ENCODE measurements at regions not wholly inside any gene's neighbourhood (a gene's known extent, or its start where the extent isn't known, plus 50 kb on each side); places are given as distances from the start of the nearest gene placed in this dataset.

DNA sequence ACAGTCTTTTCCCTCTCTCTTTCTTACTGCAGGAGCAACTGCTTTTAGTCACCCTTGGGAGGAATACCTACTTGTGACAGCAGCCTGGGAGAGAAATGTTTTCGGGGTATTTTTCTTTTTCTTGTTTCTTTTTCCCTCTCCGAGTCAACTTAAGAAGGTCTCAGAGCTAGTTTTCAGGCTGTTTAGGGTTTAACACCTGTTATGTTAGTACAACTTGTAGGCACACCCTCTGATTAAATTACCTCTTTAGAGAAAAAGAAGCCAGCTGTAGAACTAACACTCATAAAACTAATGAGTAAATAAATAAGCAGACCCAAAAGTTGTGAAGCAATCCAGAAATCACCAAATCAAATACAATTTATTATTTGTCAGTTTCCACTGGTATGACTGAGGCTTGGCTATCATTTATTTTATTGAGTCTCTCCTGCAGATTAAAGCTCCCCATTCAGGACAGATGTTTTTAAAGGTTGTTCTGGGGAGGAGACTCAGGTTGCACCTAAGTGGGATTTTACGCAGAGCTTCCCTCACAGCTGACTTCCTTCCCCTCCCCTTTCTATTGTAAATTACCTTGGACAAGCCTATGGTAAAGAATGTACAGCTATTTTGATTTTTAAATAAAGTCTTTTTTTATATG, 112.5 kb downstream of the FOXB1 start:
- H3K4me1 ChIP-seq, result no peaks in the 10 kb centered on the region
- TF ChIP-seq, protein P1, sequence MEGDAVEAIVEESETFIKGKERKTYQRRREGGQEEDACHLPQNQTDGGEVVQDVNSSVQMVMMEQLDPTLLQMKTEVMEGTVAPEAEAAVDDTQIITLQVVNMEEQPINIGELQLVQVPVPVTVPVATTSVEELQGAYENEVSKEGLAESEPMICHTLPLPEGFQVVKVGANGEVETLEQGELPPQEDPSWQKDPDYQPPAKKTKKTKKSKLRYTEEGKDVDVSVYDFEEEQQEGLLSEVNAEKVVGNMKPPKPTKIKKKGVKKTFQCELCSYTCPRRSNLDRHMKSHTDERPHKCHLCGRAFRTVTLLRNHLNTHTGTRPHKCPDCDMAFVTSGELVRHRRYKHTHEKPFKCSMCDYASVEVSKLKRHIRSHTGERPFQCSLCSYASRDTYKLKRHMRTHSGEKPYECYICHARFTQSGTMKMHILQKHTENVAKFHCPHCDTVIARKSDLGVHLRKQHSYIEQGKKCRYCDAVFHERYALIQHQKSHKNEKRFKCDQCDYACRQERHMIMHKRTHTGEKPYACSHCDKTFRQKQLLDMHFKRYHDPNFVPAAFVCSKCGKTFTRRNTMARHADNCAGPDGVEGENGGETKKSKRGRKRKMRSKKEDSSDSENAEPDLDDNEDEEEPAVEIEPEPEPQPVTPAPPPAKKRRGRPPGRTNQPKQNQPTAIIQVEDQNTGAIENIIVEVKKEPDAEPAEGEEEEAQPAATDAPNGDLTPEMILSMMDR (IDR thresholded peaks at IDR 0.05), result no peak
- no peak overlapping the region for H2AFZ ChIP-seq
- H3K27me3 ChIP-seq (ENCODE audit: control insufficient read depth, insufficient read depth, low read length), result no peaks in the 10 kb centered on the region
- no peak overlapping the region for H3K4me3 ChIP-seq (ENCODE audit: low read depth, low read length)
- H3K4me2 ChIP-seq (ENCODE audit: low read length), result no peak overlapping the region
- no peaks in the 10 kb centered on the region for H3K79me2 ChIP-seq
- no peak overlapping the region for H3K27ac ChIP-seq
- no peak overlapping the region for H3K9ac ChIP-seq
- no peaks in the 10 kb centered on the region for H3K36me3 ChIP-seq (ENCODE audit: control insufficient read depth, insufficient read depth, low read length)
- no peaks in the 10 kb centered on the region for H3K9me3 ChIP-seq (ENCODE audit: control insufficient read depth, low read length)

DNA sequence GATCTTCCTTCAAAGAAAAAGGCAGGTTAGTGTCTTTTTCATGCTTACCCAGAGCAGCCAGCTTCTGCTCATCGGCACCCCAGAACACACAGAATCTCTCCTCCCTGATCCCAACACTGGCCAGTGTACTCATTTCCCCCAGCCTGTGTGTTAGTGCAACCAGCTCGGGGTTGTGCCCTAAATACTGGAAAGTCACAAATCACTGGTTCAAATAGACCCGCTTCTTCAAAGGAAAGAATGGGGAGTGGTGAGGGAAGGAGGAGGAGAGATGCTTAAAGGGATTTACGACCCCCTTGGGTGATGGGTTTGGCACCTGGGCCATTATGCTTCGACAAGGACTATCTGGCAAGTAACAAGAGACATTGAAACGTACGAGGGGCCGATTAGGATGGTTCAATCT, 114.0 kb downstream of the FOXB1 start:
- H3K27ac ChIP-seq, result no peak overlapping the region
- no peak overlapping the region for H2AFZ ChIP-seq
- no peaks in the 10 kb centered on the region for H3K4me1 ChIP-seq
- H3K36me3 ChIP-seq (ENCODE audit: control insufficient read depth, insufficient read depth, low read length), result no peaks in the 10 kb centered on the region
- no peak overlapping the region for H3K4me3 ChIP-seq (ENCODE audit: low read depth, low read length)
- TF ChIP-seq, protein P1 (IDR thresholded peaks at IDR 0.05), result no peak
- H3K9me3 ChIP-seq (ENCODE audit: control insufficient read depth, low read length), result no peaks in the 10 kb centered on the region
- no peak overlapping the region for H3K9ac ChIP-seq
- H3K27me3 ChIP-seq (ENCODE audit: control insufficient read depth, insufficient read depth, low read length), result no peaks in the 10 kb centered on the region
- no peak overlapping the region for H3K4me2 ChIP-seq (ENCODE audit: low read length)
- no peaks in the 10 kb centered on the region for H3K79me2 ChIP-seq

DNA sequence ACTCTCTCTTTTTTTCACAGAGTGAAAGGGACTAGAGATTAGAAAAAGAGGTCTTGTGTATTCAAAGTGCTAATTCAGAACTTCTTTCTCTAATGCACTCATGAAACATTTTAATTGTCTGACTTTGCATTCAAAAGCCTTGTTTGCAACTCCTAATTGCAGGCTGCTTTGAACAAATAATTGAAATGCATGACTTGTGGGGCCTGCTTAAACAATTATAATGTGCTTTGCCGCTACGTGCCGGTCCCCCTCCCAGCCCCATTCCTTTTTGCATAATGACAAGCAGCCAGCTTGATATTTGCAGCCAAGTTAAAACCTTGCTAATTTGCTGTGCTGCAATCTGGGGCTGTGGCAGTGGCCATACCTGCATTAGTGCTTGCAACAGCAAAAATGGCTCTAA, 114.5 kb downstream of the FOXB1 start:
- Histone ChIP-seq H3K79me2 (no peaks in the 10 kb centered on the region), H3K4me3 (ENCODE audit: low read depth, low read length) (no peak overlapping the region), H3K4me1 (no peaks in the 10 kb centered on the region), H3K4me2 (ENCODE audit: low read length) (no peak overlapping the region), H3K9me3 (ENCODE audit: control insufficient read depth, low read length) (no peaks in the 10 kb centered on the region), H3K27me3 (ENCODE audit: control insufficient read depth, insufficient read depth, low read length) (no peaks in the 10 kb centered on the region), H2AFZ (no peak overlapping the region), H3K36me3 (ENCODE audit: control insufficient read depth, insufficient read depth, low read length) (no peaks in the 10 kb centered on the region), H3K9ac (no peak overlapping the region), H3K27ac (no peak overlapping the region)
- TF ChIP-seq, protein P1 (IDR thresholded peaks at IDR 0.05), result no peak

DNA sequence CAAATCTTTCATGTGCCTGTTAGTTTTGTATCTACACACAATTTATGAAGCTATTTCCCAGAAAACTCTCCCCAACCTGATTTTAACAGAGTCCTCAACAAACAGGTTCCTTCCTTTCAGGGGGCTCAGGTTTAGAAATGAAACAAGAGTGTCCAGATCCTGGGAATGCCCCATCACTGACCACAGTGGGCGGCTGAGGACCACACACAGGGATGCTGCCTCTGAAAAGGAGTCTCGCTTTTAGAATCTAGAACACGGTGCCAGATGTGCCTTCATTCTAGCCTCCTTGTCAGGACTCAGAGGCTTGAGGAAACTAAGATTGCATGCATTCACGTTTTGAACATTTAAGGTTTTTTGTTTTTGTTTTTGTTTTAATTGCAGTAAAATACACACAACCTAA, 115.0 kb downstream of the FOXB1 start:
- no peak overlapping the region for H3K27ac ChIP-seq
- H3K9ac ChIP-seq, result no peak overlapping the region
- H3K79me2 ChIP-seq, result no peaks in the 10 kb centered on the region
- no peaks in the 10 kb centered on the region for H3K27me3 ChIP-seq (ENCODE audit: control insufficient read depth, insufficient read depth, low read length)
- no peaks in the 10 kb centered on the region for H3K36me3 ChIP-seq (ENCODE audit: control insufficient read depth, insufficient read depth, low read length)
- no peaks in the 10 kb centered on the region for H3K9me3 ChIP-seq (ENCODE audit: control insufficient read depth, low read length)
- H2AFZ ChIP-seq, result no peak overlapping the region
- TF ChIP-seq, protein P1 (IDR thresholded peaks at IDR 0.05), result no peak
- H3K4me3 ChIP-seq (ENCODE audit: low read depth, low read length), result no peak overlapping the region
- no peak overlapping the region for H3K4me2 ChIP-seq (ENCODE audit: low read length)
- no peaks in the 10 kb centered on the region for H3K4me1 ChIP-seq

DNA sequence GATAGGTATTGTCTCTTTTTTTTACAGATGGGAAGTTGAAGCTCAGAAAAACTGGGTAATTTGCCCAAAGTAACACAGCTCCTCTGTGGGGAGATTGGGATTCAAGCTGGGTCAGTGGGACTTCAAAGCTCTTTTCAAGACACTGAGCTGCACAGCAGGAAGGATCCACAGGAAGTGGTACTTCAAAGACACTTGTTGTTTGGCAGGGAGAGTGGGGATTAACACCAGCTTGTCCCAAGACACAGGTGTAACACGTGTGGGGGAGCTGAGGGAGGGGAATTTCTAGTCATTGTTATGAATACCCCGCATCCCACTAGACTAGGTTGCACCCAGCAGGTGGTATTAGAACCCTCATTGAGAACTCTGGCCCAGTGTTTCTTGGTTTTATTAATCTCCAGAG, 116.0 kb downstream of the FOXB1 start:
- H3K27ac ChIP-seq, result no peak overlapping the region
- H3K79me2 ChIP-seq, result no peaks in the 10 kb centered on the region
- no peaks in the 10 kb centered on the region for H3K36me3 ChIP-seq (ENCODE audit: control insufficient read depth, insufficient read depth, low read length)
- TF ChIP-seq, protein P1 (IDR thresholded peaks at IDR 0.05), result no peak
- H3K9ac ChIP-seq, result no peak overlapping the region
- no peak overlapping the region for H2AFZ ChIP-seq
- no peaks in the 10 kb centered on the region for H3K9me3 ChIP-seq (ENCODE audit: control insufficient read depth, low read length)
- no peaks in the 10 kb centered on the region for H3K27me3 ChIP-seq (ENCODE audit: control insufficient read depth, insufficient read depth, low read length)
- H3K4me1 ChIP-seq, result no peaks in the 10 kb centered on the region
- no peak overlapping the region for H3K4me3 ChIP-seq (ENCODE audit: low read depth, low read length)
- no peak overlapping the region for H3K4me2 ChIP-seq (ENCODE audit: low read length)

All from parathyroid adenoma (tissue), 2 donors.